GM18505 (cell line): ENCODE measurements at regions not wholly inside any gene's neighbourhood (a gene's known extent, or its start where the extent isn't known, plus 50 kb on each side); places are given as distances from the start of the nearest gene placed in this dataset.

Source experiments
- ATAC-seq: cut with Tn5 transposase; IDR thresholded peaks from one replicate; pipeline ENCODE4 v1.9.1; 2021; ENCODE audit not compliant: unreplicated experiment
- POLR2A ChIP-seq: IDR thresholded peaks from 4 replicates; pipeline ENCODE4 v1.6.1; 2011; ENCODE audit warnings: borderline replicate concordance; ENCODE audit not compliant: insufficient read depth, insufficient read length; ENCODE audit errors: extremely low read depth

GRCh38 chr4:122009524-122009923 is 57.7 kb upstream of the TRPC3 start:
- no peak for ATAC-seq
- TF ChIP-seq POLR2A = no peak

GRCh38 chr4:122007016-122007415 is 55.2 kb upstream of the TRPC3 start:
- no peak for ATAC-seq
- no peak for TF ChIP-seq POLR2A

GRCh38 chr4:122005064-122005755 is 53.4 kb upstream of the TRPC3 start:
- no peak for TF ChIP-seq POLR2A
- no peak for ATAC-seq

GRCh38 chr4:122003335-122003734 is 51.5 kb upstream of the TRPC3 start:
- ATAC-seq = peak; percentile 68
- no peak for TF ChIP-seq POLR2A
